ENCODE measurements at regions not wholly inside any gene's neighbourhood (a gene's known extent, or its start where the extent isn't known, plus 50 kb on each side); places are given as distances from the start of the nearest gene placed in this dataset.
A peak's percentile ranks its signal among the peaks of the same experiment; 100 is the strongest.

DNA sequence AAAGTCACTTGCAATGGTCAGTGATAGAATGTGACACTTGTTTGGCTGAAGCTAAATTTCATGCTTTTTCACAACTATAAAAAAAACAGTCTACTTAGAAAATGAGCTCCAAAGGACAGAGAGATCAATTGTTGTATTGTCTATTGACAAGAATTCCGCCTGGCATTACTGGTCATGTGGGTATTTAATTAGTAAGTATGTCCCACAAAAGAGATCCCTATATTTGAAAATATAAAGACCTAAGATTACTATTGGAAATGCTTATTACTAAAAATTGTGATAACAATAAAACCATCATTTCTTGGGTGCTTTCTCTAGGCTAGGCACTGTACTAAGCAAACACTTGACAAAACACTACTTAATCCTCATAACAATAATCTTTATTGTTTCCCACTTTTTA is 745.2 kb upstream of the C9orf72 start:
- DNase-seq (ENCODE audit: low read depth) = no peak

GRCh38 chr9:28319981-28320380 is 746.7 kb upstream of the C9orf72 start:
- DNase-seq (ENCODE audit: low read depth) = no peak

DNA sequence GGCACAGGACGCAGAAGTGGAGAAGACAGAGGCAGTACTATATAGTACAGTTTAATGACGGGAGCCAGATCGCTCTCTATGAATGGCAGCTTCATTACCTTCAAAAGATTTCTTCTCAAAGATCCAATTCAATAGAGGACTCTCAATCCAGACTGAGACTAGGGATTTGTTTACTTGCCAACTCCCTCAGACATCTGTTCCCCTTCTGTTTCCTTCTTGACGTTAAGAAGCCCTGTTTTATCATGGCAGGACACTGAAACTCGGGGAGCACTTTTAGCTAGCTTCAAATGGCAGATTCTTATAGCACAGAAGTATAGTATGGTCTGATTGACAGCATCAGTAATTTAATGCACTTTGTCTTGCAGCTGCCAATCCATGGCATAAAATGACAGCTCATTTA is 747.3 kb upstream of the C9orf72 start:
- no peak for DNase-seq (ENCODE audit: low read depth)

DNA sequence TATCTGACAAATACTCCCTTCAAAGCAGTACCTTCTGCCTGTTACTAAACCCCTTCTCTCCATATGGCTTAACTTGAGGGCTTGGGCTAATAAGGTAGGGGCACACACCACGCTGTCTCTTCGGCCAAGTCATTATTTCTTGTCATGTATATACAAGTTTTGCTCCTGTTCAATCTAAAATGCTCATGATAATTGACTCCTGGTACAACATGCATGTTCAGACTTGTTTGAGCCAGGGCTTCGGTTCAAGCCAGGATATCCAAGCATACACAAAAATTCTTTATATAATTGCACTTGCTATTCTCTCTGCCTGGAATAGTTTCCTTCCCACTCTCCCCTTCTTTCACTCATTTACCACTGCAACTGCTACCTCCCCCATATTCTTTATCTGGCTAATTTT is 756.0 kb upstream of the C9orf72 start:
- DNase-seq (ENCODE audit: low read depth) = no peak

DNA sequence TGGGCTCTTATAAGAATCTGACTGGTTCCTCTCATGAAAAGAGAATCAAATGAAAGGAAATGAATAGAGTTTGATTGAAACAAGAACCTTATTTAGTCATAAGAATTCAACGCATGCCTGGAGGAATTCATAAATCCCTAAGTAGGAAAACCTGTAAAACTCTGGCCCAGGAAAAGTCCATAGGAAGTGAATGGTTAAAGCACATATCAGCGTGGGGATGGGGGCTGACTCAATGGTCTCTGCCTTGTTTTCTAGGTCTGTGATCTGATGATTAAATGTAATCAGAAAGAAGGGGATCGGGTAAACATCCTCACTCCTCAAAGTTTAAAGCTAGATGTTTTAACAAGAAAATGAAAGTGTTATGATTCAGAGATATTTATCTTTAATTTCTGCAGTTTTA is 759.4 kb upstream of the C9orf72 start:
- no peak for DNase-seq (ENCODE audit: low read depth)

GRCh38 chr9:28341913-28342312 is 768.6 kb upstream of the C9orf72 start:
- no peak for DNase-seq (ENCODE audit: low read depth)

DNA sequence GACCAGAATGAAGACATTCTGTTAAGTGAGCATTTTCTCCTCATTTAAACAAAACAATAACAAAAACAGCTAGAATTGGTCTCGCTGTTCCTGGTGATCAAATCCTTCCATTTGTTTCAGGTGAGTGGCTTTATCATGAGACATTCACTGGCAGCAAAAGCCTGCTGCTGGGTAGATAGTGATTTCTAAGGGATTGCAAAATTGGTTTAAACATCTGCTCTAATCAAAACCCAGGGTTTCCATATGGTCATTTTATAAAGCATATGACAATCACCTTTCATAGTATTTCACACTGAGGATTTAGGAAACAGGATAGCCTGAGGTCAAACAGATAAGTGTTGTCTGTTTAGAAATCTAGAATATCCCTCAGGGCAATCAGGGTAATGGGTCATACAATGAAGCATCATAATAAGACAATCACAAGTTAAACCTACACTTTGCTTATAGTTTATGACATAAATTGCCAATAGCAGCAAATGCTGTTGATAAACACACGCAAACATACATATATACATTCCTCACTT is 769.6 kb upstream of the C9orf72 start:
- no peak for DNase-seq (ENCODE audit: low read depth)

- no peak for DNase-seq (ENCODE audit: low read depth)
These were observed 789.9 kb upstream of the C9orf72 start for GRCh38 chr9:28363151-28363562.

DNA sequence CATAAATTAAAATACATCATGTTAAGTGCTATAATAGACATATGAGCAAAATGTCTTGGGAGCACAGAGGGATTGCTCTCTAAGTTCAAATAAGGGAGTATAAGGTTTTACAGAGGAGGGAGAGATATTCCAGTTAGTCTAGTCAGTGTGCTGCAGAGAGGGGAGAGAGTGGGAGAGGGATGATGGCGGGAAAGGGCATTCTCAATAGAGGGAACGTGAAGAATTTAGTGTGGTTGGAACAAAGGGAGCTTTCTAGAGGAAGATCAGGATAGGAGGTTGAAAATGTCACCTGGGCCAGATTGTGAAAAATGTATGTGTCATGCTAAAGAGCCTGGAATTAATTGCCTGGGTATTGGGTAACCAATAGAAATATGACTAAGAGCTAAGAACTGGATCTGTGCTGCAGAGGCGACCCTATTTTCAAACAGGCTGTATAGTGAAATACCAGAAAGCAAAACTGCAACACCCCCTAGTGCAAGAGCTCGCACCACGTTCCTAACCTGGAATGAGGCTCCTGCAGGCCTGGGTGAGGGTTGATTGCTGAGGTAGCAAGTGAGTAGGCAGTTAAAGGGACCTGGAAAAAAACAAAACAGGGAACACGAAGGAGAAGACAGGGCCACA is 791.8 kb upstream of the C9orf72 start:
- DNase-seq (ENCODE audit: low read depth) = peak; percentile 48

DNA sequence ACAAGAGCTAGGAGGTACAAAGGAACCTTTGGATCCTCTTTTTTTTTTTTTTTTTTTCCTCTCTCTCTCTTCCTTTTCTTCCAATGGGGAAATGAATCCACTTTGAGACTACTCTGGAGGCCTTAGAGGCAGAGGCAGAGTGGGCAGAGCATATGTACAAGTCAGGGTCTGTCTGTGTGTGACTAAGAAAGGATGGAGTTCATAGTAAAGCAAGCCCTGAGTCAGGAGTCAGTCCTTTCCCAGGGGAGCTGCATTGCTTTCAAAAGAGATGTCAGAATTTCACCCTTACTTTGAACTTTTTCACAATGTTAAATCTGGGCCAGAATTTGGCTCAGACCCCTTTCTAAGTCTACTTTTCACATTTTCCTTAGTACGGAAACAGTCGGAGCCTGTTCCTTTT is 792.4 kb upstream of the C9orf72 start:
- DNase-seq (ENCODE audit: low read depth) = no peak

GRCh38 chr9:28378231-28378630 is 805.0 kb upstream of the C9orf72 start:
- DNase-seq (ENCODE audit: low read depth) = peak; percentile 73

DNA sequence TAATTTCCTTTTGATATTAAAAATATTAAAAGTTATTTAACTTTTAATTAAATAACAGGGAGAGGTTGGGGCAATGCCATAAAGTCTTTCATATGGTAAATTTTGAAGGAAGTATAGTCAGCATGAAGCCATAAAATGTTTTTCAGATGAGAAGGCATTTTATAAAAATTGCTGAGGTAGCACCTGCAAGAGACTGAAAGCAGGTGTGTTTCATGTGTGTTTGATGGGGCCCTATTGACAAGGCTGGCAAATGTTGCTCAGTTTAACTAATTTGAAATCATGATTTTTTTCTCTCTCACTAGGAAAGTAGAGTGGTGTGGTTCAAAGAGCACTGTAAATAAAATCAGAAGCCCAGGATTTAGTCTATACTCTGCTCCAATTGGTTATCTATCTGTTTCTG is 805.8 kb upstream of the C9orf72 start:
- no peak for DNase-seq (ENCODE audit: low read depth)

GRCh38 chr9:28389411-28389810 is 816.1 kb upstream of the C9orf72 start:
- DNase-seq (ENCODE audit: low read depth) = no peak

DNA sequence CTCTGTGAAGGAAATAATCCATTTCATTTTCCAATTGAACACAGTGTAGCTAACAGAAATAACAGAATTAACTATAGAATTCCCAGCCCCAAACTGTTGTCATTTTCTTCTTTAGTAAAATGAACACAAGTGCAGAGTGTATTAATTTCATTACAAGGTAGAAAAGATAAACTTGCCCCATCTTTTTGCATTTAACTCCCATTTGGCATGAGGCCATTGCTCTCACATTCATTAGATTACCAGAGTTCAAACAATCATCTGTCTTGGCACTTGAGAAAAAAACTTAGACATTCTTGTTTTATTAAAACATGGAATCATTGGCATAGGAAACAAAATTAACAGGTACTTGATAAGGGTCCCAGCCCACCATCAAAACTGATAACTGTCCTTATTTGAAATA is 821.5 kb upstream of the C9orf72 start:
- no peak for DNase-seq (ENCODE audit: low read depth)

DNA sequence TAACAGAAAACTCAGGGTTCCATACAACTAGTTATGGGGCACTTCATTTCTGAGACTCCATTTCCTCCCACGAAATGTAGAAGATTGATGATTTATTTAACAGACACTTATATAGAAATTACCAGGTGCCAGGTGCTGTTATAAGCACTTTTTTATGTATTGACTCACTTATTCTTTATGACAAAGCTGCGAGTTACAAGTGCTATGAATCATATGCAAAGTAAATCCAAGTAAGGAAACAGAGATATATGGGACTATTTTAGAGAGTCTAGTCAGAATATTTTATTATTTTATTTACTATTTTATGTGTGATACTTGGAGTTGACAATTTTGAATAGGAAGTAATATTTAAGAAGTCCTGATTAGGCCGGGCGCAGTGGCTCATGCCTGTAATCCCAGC is 822.8 kb upstream of the C9orf72 start:
- DNase-seq (ENCODE audit: low read depth) = no peak

- DNase-seq (ENCODE audit: low read depth) = peak; percentile 43
These were observed 834.1 kb upstream of the C9orf72 start for GRCh38 chr9:28407351-28407750.

DNA sequence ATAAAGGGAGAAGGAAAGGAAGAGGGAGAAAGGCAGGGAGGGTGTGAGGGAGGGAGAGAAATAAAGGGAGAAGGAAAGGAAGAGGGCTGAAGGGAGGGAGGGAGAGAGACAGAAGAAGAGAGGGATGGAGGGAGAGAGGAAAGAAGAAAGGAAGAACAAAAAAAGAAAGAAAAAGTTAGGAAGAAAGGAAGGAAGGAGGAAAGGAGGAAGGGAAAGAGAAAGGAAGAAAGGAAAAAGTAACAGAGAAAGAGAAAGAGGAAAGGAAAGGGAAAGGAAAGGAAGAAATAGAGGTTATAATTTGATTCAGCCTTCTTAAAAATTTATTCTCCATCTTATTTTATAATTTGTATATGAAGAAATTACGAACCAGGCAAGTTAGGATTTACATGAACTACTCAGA is 836.6 kb upstream of the C9orf72 start:
- no peak for DNase-seq (ENCODE audit: low read depth)

DNA sequence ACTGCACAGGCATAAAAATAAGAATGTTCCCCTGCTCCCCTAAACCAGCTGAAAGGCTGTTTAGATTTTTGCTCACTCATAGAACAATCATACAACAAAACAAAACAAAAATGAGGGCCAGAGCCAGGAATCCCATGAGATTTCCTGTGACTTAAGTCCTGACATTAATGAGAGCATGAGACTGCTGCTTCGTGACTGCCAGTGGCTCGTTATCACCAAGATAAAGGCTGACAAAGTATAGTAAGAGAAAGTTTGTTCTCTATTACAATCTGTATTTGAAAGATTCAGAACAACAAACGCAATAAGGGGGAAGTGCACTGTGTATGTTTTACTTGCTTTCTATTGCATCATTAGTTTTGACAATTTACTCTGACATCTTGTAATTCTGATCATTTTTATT is 837.1 kb upstream of the C9orf72 start:
- peak; percentile 41 for DNase-seq (ENCODE audit: low read depth)

GRCh38 chr9:28413471-28413870 is 840.2 kb upstream of the C9orf72 start:
- no peak for DNase-seq (ENCODE audit: low read depth)

DNA sequence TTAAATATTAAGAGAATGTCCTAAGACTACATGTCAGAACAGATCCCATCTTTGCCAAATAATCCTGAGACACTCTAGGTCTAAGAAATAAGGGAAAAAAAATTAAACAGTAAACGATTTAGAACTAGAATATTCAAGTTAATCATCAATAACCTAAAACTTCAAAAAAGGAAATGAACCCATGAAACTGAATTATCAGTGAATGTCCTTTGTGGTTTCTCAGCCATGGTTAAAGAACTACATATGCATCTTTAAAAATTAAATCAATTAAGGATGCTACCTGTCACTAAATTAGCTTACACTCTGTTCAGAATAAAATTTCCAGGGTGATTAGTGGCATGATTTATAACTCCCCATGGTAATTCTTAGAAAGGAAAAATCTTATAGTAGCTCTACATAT is 850.0 kb upstream of the C9orf72 start:
- no peak for DNase-seq (ENCODE audit: low read depth)

- DNase-seq (ENCODE audit: low read depth) = no peak
These were observed 862.2 kb upstream of the C9orf72 start for GRCh38 chr9:28435456-28435855.

DNA sequence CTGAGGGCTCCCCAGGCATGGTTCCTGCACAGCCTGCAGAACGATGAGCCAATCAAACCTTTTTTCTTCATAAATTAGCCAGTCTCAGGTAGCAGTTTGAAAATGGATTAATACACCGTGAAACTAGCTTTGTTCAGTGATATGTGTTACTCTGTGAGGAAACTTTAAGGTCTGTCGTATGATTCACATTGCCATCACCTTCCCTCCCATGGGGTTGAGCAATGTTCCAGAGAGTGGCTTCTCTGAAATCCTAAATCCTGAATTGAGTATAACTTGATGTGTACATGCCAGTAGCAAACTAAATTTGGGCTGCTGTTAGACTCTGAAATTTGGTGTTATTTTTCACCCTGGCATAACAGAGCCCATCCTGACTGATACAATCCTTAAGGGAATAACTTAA is 866.4 kb upstream of the C9orf72 start:
- DNase-seq (ENCODE audit: low read depth) = peak; percentile 15

DNA sequence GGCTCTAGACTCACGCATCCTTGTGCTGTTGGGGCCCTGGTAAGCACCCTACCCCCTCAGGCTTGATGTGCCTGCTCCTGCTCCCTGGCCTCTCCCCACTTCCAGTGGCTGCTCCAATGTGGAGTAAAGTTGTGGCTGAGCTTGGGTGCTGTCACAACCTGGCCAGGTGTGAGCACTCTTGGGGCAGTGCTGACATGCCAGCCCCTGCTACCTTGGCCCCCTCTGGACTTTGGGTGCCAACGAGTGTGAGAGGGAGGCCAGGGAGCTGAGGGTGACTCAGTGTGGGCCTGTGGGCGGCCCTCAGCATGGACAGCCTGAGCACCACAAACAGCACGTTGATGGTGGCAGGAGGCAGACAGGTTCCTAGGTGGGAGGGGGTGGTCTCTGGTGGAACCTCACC is 870.2 kb upstream of the C9orf72 start:
- DNase-seq (ENCODE audit: low read depth) = no peak

DNA sequence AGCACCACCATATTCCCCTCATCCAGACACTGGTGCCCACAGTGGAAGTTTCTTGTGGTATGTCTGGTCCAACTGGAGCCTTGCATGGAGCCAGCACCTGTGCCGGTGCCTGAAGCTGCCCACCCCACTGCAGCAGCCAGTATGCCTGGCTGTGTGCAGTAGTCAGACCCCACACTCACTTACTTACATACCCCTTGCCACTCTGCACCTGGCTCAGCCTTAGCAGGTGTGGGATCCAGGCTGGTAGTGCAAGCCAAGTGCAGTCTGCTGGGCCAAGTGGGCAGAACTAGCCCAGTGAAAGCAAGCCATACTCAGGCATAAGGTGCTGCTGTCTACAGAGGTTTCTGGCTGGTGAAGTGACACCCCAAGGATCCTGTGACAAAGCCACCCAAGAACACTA is 871.4 kb upstream of the C9orf72 start:
- no peak for DNase-seq (ENCODE audit: low read depth)

All from renal cortical epithelial cell (primary cell).